ENCODE measurements at regions not wholly inside any gene's neighbourhood (a gene's known extent, or its start where the extent isn't known, plus 50 kb on each side); places are given as distances from the start of the nearest gene placed in this dataset.

GRCh38 chr6:14265049-14266021 is 147.8 kb downstream of the CD83 start:
- intact Hi-C loops (cut with micrococcal nuclease), result loop anchor here (1.0 kb wide), 1 partner anchor 11 kb away; no protein-coding TSS in a partner anchor
- ATAC-seq (ENCODE audit: low read depth), result no peak
- Mint-ChIP-seq H3K36me3 (ENCODE audit: low read depth) (peaks cover 5% of the 10 kb centered on the region), H3K4me3 (no peak overlapping the region), H3K27ac (no peak overlapping the region), H3K27me3 (no peaks in the 10 kb centered on the region), H3K9me3 (peaks cover 4% of the 10 kb centered on the region), H3K4me1 (peaks cover 49% of the 10 kb centered on the region)
- no peak for DNase-seq
- ChIA-PET CTCF (interaction anchor here (0.7 kb wide), 1 partner anchor 17 kb away, joined by 3 read pairs; no protein-coding TSS in a partner anchor), POLR2A (interaction anchor here (0.6 to 1.1 kb wide), 2 partner anchors 13 to 131 kb away, joined by 3 to 5 read pairs; no protein-coding TSS in a partner anchor)
- TF ChIP-seq CTCF (IDR thresholded peaks at IDR 0.05), result no peak

- H3K27me3 Mint-ChIP-seq, result no peaks in the 10 kb centered on the region
- no peak for TF ChIP-seq CTCF (IDR thresholded peaks at IDR 0.05)
- CTCF ChIA-PET, result interaction anchor here (0.7 kb wide), 1 partner anchor 16 kb away, joined by 3 read pairs; no protein-coding TSS in a partner anchor
- H3K36me3 Mint-ChIP-seq (ENCODE audit: low read depth), result peaks cover 5% of the 10 kb centered on the region
- peak overlapping the region; percentile 2 for H3K4me3 Mint-ChIP-seq
- intact Hi-C loops (cut with micrococcal nuclease), result loop anchor here (1.0 kb wide), 1 partner anchor 10 kb away; no protein-coding TSS in a partner anchor
- ATAC-seq (ENCODE audit: low read depth), result no peak
- peaks cover 58% of the 10 kb centered on the region for H3K4me1 Mint-ChIP-seq
- no peak overlapping the region for H3K27ac Mint-ChIP-seq
- peaks cover 2% of the 10 kb centered on the region for H3K9me3 Mint-ChIP-seq
- POLR2A ChIA-PET, result no interaction called here
- DNase-seq, result no peak
These were observed 148.7 kb downstream of the CD83 start for GRCh38 chr6:14266266-14266665.

- Mint-ChIP-seq H3K9me3 (peaks cover 5% of the 10 kb centered on the region), H3K4me3 (no peak overlapping the region), H3K27me3 (no peaks in the 10 kb centered on the region), H3K27ac (peak overlapping the region; percentile 50), H3K4me1 (peaks cover 74% of the 10 kb centered on the region), H3K36me3 (ENCODE audit: low read depth) (peaks cover 11% of the 10 kb centered on the region)
- DNase-seq (no peak), ATAC-seq (ENCODE audit: low read depth) (no peak)
- TF ChIP-seq CTCF (IDR thresholded peaks at IDR 0.05), result no peak
- intact Hi-C loops (cut with micrococcal nuclease), result no loop called here
- CTCF ChIA-PET, result no interaction called here
- POLR2A ChIA-PET, result interaction anchor here (1.7 kb wide), 1 partner anchor 13 kb away, joined by 6 read pairs; no protein-coding TSS in a partner anchor
These were observed 150.5 kb downstream of the CD83 start for GRCh38 chr6:14267885-14268660.

- H3K9me3 Mint-ChIP-seq, result peaks cover 5% of the 10 kb centered on the region
- DNase-seq, result no peak
- no peaks in the 10 kb centered on the region for H3K27me3 Mint-ChIP-seq
- intact Hi-C loops (cut with micrococcal nuclease), result loop anchor here (1.0 kb wide), 1 partner anchor 8 kb away; no protein-coding TSS in a partner anchor
- H3K27ac Mint-ChIP-seq, result peak overlapping the region; percentile 66
- peaks cover 88% of the 10 kb centered on the region for H3K4me1 Mint-ChIP-seq
- peaks cover 9% of the 10 kb centered on the region for H3K36me3 Mint-ChIP-seq (ENCODE audit: low read depth)
- H3K4me3 Mint-ChIP-seq, result peak overlapping the region; percentile 41
- peak; percentile 79 for ATAC-seq (ENCODE audit: low read depth)
- TF ChIP-seq CTCF (IDR thresholded peaks at IDR 0.05), result no peak
- POLR2A ChIA-PET, result interaction anchor here (0.7 to 1.7 kb wide), 3 partner anchors 15 to 47 kb away, joined by 4 to 6 read pairs (median 6); no protein-coding TSS in a partner anchor
- CTCF ChIA-PET, result no interaction called here
These were observed 151.9 kb downstream of the CD83 start for GRCh38 chr6:14269436-14269835.

Data from activated B cell treated with CpG ODN at 0.5 μM for 24 hours (primary cell).